ENCODE measurements at regions not wholly inside any gene's neighbourhood (a gene's known extent, or its start where the extent isn't known, plus 50 kb on each side); places are given as distances from the start of the nearest gene placed in this dataset.

GRCh38 chr18:41805341-41805740 is 149.7 kb upstream of the PIK3C3 start:
- POLR2A ChIA-PET (ENCODE audit: unreplicated experiment), result no interaction called here

GRCh38 chr18:41798879-41799278 is 156.2 kb upstream of the PIK3C3 start:
- TF ChIP-seq EZH2 (IDR thresholded peaks at IDR 0.05; ENCODE audit: low read length, unreplicated experiment) (no peak), EZH2phosphoT487 (IDR thresholded peaks at IDR 0.05; ENCODE audit: borderline replicate concordance, low read length) (no peak), CTCF (conservative IDR thresholded peaks at IDR 0.05; ENCODE audit: low read depth, low read length) (no peak)
- H3K9me3 ChIP-seq (ENCODE audit: low read length), result no peaks in the 10 kb centered on the region
- H3K4me2 ChIP-seq (ENCODE audit: low read length), result no peak overlapping the region
- H3K9ac ChIP-seq (ENCODE audit: low read length), result no peak overlapping the region
- H2AFZ ChIP-seq (ENCODE audit: low read length), result no peak overlapping the region
- DNase-seq (no peak), ATAC-seq (no peak)
- no peaks in the 10 kb centered on the region for H4K20me1 ChIP-seq (ENCODE audit: low read length)
- H3K36me3 ChIP-seq (ENCODE audit: low read depth, low read length), result no peaks in the 10 kb centered on the region
- H3K27ac ChIP-seq (ENCODE audit: low read length), result no peak overlapping the region
- intact Hi-C loops (cut with micrococcal nuclease), result no loop called here
- no peaks in the 10 kb centered on the region for H3K9me2 ChIP-seq (replicated peaks; ENCODE audit: low read length)
- H3K79me2 ChIP-seq (ENCODE audit: low read length), result no peaks in the 10 kb centered on the region
- no peaks in the 10 kb centered on the region for H3K27me3 ChIP-seq (ENCODE audit: low read length)
- ChIA-PET CTCF (no interaction called here), POLR2A (ENCODE audit: unreplicated experiment) (no interaction called here)
- H3F3A ChIP-seq (ENCODE audit: low read length, unreplicated experiment), result no peaks in the 10 kb centered on the region
- H3K4me1 ChIP-seq (ENCODE audit: insufficient read depth, low read length), result no peaks in the 10 kb centered on the region
- no peak overlapping the region for H3K4me3 ChIP-seq (ENCODE audit: low read length)
- BruUV-seq (replicated peaks), result no TSS peak

More at GRCh38 chr18:41805341-41805740, 149.7 kb upstream of the PIK3C3 start:
- Histone ChIP-seq H3F3A (ENCODE audit: low read length, unreplicated experiment) (no peaks in the 10 kb centered on the region), H2AFZ (ENCODE audit: low read length) (no peak overlapping the region), H3K9ac (ENCODE audit: low read length) (no peak overlapping the region), H3K4me2 (ENCODE audit: low read length) (no peak overlapping the region), H3K4me3 (ENCODE audit: low read length) (no peak overlapping the region), H3K27ac (ENCODE audit: low read length) (no peak overlapping the region), H3K36me3 (ENCODE audit: low read depth, low read length) (no peaks in the 10 kb centered on the region), H3K4me1 (ENCODE audit: insufficient read depth, low read length) (no peaks in the 10 kb centered on the region), H3K79me2 (ENCODE audit: low read length) (no peaks in the 10 kb centered on the region), H3K9me3 (ENCODE audit: low read length) (no peaks in the 10 kb centered on the region), H3K27me3 (ENCODE audit: low read length) (no peaks in the 10 kb centered on the region), H3K9me2 (replicated peaks; ENCODE audit: low read length) (no peaks in the 10 kb centered on the region), H4K20me1 (ENCODE audit: low read length) (no peaks in the 10 kb centered on the region)
- DNase-seq, result no peak
- BruUV-seq (replicated peaks), result no TSS peak
- no peak for ATAC-seq
- CTCF ChIA-PET, result no interaction called here
- intact Hi-C loops (cut with micrococcal nuclease), result no loop called here
- no peak for TF ChIP-seq EZH2phosphoT487 (IDR thresholded peaks at IDR 0.05; ENCODE audit: borderline replicate concordance, low read length)
- TF ChIP-seq EZH2 (IDR thresholded peaks at IDR 0.05; ENCODE audit: low read length, unreplicated experiment), result no peak
- TF ChIP-seq CTCF (conservative IDR thresholded peaks at IDR 0.05; ENCODE audit: low read depth, low read length), result no peak

DNA sequence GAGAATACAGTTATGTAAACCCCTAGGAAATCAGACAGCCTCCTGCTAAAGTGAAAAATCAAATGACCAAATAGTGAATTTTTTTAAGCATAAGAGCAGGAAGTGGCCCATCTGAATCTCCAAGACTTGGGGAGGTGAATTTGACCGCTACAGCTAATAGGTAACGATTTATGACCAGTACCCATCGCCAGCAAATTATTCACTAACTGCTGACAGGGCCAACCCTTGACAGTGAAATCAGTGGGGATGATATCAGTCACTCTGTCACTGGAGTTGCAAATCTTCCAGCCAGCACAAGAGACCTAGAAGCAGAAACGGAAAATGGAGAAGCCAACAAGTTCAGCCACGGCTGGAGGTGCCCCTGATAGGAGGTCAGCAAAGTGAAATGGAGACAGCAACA is 164.3 kb upstream of the PIK3C3 start:
- ChIA-PET POLR2A (ENCODE audit: unreplicated experiment) (no interaction called here), CTCF (no interaction called here)
- BruUV-seq (replicated peaks), result no TSS peak
- no peak overlapping the region for H3K27ac ChIP-seq (ENCODE audit: low read length)
- no peaks in the 10 kb centered on the region for H3K4me1 ChIP-seq (ENCODE audit: insufficient read depth, low read length)
- H3K4me3 ChIP-seq (ENCODE audit: low read length), result no peak overlapping the region
- ATAC-seq, result no peak
- no peak for TF ChIP-seq EZH2 (IDR thresholded peaks at IDR 0.05; ENCODE audit: low read length, unreplicated experiment)
- TF ChIP-seq EZH2phosphoT487 (IDR thresholded peaks at IDR 0.05; ENCODE audit: borderline replicate concordance, low read length), result no peak
- no peak for TF ChIP-seq CTCF (conservative IDR thresholded peaks at IDR 0.05; ENCODE audit: low read depth, low read length)
- no peaks in the 10 kb centered on the region for H3K27me3 ChIP-seq (ENCODE audit: low read length)
- no peaks in the 10 kb centered on the region for H3K9me2 ChIP-seq (replicated peaks; ENCODE audit: low read length)
- H3K36me3 ChIP-seq (ENCODE audit: low read depth, low read length), result no peaks in the 10 kb centered on the region
- no peaks in the 10 kb centered on the region for H3K9me3 ChIP-seq (ENCODE audit: low read length)
- no peaks in the 10 kb centered on the region for H4K20me1 ChIP-seq (ENCODE audit: low read length)
- H2AFZ ChIP-seq (ENCODE audit: low read length), result no peak overlapping the region
- H3K79me2 ChIP-seq (ENCODE audit: low read length), result no peaks in the 10 kb centered on the region
- H3K4me2 ChIP-seq (ENCODE audit: low read length), result no peak overlapping the region
- H3K9ac ChIP-seq (ENCODE audit: low read length), result no peak overlapping the region
- intact Hi-C loops (cut with micrococcal nuclease), result no loop called here
- no peaks in the 10 kb centered on the region for H3F3A ChIP-seq (ENCODE audit: low read length, unreplicated experiment)
- DNase-seq, result no peak
